NB4 (cell line): ENCODE measurements at regions not wholly inside any gene's neighbourhood (a gene's known extent, or its start where the extent isn't known, plus 50 kb on each side); places are given as distances from the start of the nearest gene placed in this dataset.

Experiments used
- DNase-seq: peaks from one replicate; pipeline ENCODE4 v3.0.0; 2010; ENCODE audit warnings: low read depth
- H3K4me3 ChIP-seq: one replicate; pipeline ENCODE4 v1.5.1; 2011; ENCODE audit warnings: mild to moderate bottlenecking, low read depth, low read length, moderate library complexity
- MYC ChIP-seq: IDR thresholded peaks from 2 replicates; pipeline ENCODE4 v1.6.1; 2011; ENCODE audit warnings: low read depth, low read length
- POLR2A ChIP-seq: IDR thresholded peaks from 2 replicates; pipeline ENCODE4 v1.6.1; 2011; ENCODE audit warnings: mild to moderate bottlenecking; ENCODE audit not compliant: insufficient read length; ENCODE audit errors: extremely low read depth
- TF ChIP-seq, protein P1 (sequence below): IDR thresholded peaks from 2 replicates; pipeline ENCODE4 v1.6.1; 2011; ENCODE audit warnings: low read depth, low read length
- TF ChIP-seq, protein P2 (sequence below): IDR thresholded peaks from one replicate; pipeline ENCODE4 v1.5.1; 2012; ENCODE audit warnings: low read depth, low read length

DNA sequence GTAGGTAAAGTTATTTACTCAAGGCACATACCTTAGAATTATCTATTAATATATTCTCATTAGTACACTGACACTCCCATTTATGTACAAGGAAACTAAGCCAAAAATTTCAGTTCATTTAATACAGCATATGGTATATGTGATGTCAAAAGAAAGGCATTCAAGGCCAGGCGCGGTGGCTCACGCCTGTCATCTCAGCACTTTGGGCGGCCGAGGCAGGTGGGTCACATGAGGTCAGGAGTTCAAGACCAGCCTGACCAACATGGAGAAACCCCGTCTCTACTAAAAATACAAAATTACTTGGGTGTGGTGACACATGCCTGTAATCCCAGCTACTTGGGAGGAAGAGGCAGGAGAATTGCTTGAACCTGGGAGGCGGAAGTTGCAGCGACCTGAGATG lies 435.2 kb downstream of the GBE1 start:
- H3K4me3 ChIP-seq: no peak overlapping the region
- TF ChIP-seq, protein P1, sequence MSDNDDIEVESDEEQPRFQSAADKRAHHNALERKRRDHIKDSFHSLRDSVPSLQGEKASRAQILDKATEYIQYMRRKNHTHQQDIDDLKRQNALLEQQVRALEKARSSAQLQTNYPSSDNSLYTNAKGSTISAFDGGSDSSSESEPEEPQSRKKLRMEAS: no peak
- TF ChIP-seq, protein P2, sequence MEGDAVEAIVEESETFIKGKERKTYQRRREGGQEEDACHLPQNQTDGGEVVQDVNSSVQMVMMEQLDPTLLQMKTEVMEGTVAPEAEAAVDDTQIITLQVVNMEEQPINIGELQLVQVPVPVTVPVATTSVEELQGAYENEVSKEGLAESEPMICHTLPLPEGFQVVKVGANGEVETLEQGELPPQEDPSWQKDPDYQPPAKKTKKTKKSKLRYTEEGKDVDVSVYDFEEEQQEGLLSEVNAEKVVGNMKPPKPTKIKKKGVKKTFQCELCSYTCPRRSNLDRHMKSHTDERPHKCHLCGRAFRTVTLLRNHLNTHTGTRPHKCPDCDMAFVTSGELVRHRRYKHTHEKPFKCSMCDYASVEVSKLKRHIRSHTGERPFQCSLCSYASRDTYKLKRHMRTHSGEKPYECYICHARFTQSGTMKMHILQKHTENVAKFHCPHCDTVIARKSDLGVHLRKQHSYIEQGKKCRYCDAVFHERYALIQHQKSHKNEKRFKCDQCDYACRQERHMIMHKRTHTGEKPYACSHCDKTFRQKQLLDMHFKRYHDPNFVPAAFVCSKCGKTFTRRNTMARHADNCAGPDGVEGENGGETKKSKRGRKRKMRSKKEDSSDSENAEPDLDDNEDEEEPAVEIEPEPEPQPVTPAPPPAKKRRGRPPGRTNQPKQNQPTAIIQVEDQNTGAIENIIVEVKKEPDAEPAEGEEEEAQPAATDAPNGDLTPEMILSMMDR: no peak
- no peak for TF ChIP-seq POLR2A
- TF ChIP-seq MYC: no peak
- no peak for DNase-seq

DNA sequence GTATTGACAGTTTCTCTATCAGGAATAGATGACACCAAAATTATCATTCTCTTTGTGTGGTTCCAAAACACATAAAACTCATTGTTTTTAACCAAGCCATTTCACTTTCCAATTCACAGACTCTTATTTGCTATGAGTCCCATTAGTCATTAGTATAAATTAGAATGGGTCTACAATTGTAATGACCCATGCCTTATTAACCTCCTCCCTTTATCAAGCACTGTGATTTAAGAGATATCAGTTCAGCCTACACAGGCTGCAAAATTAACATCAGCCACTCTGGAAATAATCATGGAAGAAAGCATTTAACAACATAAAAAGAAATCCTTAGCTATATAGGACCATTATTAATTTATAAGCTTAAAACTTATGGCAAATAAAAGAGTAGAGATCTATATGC lies 440.6 kb downstream of the GBE1 start:
- no peak for DNase-seq
- H3K4me3 ChIP-seq: no peak overlapping the region
- TF ChIP-seq, protein P2: no peak
- TF ChIP-seq, protein P1: no peak
- TF ChIP-seq MYC (no peak), POLR2A (no peak)

DNA sequence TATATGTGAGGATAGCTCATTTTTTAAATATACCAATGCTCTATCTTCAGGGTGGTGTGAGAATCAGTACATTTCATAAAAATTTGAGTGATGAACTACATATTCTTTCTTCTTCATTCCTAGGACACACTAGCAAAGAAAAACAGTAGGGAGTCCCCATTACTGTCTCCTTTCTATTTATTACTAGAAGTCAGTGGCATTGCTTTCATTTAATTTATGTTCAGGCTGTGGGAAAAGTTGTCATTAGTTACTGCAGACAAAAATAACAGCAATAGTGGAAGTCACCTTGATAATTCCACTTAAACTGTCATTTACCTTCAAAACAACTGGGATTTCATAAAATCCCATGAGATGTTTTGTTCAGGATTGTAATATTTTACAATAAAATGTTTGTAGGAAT lies 446.4 kb downstream of the GBE1 start:
- TF ChIP-seq, protein P1: no peak
- no peak for TF ChIP-seq POLR2A
- TF ChIP-seq, protein P2: no peak
- no peak for TF ChIP-seq MYC
- no peak for DNase-seq
- H3K4me3 ChIP-seq: no peak overlapping the region

DNA sequence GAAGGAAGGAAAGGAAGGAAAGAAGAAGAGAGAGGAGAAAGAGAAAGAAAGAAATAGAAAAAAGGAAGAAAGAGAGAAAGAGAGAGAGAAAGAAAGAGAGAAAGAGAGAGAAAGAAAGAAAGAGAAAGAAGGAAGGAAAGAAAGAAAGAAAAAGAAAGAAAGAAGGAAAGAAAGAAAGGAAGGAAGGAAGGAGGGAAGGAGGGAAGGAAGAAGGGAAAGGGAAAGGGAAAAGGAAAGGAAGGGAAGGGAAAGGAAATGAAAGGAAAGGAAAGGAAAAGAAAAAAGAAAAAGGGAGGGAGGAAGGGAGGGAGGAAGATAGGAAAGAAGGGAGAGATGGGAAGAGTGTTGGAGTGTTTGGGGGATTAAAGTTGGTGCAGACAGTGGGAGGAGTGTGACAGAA lies 450.1 kb downstream of the GBE1 start:
- H3K4me3 ChIP-seq: no peak overlapping the region
- DNase-seq: no peak
- no peak for TF ChIP-seq MYC
- TF ChIP-seq POLR2A: no peak
- TF ChIP-seq, protein P2: no peak
- TF ChIP-seq, protein P1: no peak

DNA sequence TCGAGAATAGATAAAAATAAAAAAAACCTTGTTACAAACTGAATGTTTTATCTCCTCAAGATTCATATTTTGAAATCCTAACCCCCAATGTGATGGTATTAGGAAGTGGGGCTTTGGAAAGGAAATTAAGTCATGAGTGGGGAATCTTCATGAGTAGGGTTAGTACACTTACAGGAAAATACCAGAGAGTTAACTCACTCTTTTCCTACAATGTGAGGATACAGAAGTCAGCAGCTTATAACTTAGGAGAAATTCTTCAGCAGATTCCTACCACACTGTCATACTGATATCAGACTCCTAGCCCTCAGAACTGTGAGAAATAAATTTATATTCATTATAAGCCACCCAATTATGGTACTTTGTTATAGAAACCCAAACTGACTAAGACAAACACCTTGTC lies 453.1 kb downstream of the GBE1 start:
- H3K4me3 ChIP-seq: no peak overlapping the region
- DNase-seq: no peak
- TF ChIP-seq POLR2A (no peak), MYC (no peak)
- TF ChIP-seq, protein P2: no peak
- TF ChIP-seq, protein P1: no peak

DNA sequence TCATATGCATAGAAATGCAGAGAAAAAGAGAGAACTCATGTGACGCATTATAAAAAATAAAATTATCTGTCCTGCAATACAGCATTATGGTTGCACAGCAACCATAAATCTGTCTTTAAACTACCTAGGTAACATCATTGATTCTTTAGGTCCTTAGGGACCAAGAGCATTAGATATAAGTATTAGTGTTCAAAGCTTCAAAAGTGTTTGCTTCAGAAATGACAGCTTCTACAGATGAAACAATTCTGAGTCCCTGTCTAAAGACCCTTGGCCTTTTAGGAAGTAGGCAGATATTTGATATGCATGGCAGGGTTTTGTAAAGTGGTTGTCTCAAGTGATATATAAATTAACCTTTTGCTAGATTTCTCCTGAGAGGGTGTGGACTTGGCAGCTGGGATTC lies 454.2 kb downstream of the GBE1 start:
- H3K4me3 ChIP-seq: no peak overlapping the region
- TF ChIP-seq, protein P1: no peak
- TF ChIP-seq, protein P2: no peak
- TF ChIP-seq POLR2A: no peak
- no peak for TF ChIP-seq MYC
- DNase-seq: no peak
